Fibroblast of lung (primary cell): ENCODE measurements at regions not wholly inside any gene's neighbourhood (a gene's known extent, or its start where the extent isn't known, plus 50 kb on each side); places are given as distances from the start of the nearest gene placed in this dataset.

Experiments used
- DNase-seq, 2 donors: peaks; one replicate each; pipeline versions ENCODE4 v3.0.0 to v3.0.0-alpha.2; 2010; ENCODE audit warnings: low read depth in 2 of 2
- H2AFZ ChIP-seq: 2 replicates; pipeline ENCODE4 v1.5.1; 2012; ENCODE audit warnings: low read length, control low read depth, inconsistent platforms
- H3K27ac ChIP-seq: 2 replicates; pipeline ENCODE4 v1.5.1; 2011; ENCODE audit warnings: low read length, control low read depth; ENCODE audit not compliant: insufficient read depth
- H3K27me3 ChIP-seq: 2 replicates; pipeline ENCODE4 v1.5.1; 2011; ENCODE audit warnings: mild to moderate bottlenecking, low read length; ENCODE audit not compliant: control insufficient read depth, insufficient read depth
- H3K36me3 ChIP-seq: 2 replicates; pipeline ENCODE4 v1.5.1; 2011; ENCODE audit warnings: low read length; ENCODE audit not compliant: control insufficient read depth, insufficient read depth
- H3K4me1 ChIP-seq: 2 replicates; pipeline ENCODE4 v1.5.1; 2011; ENCODE audit warnings: low read length; ENCODE audit not compliant: control insufficient read depth, insufficient read depth; ENCODE audit errors: extremely low read depth
- H3K4me2 ChIP-seq: 2 replicates; pipeline ENCODE4 v1.5.1; 2011; ENCODE audit warnings: low read length, control low read depth; ENCODE audit not compliant: insufficient read depth; ENCODE audit errors: extremely low read depth
- H3K4me3 ChIP-seq, 4 experiments: fragments of 200-600 bp in 1 of 4; sonication (generic) in 1 of 4; replicated peaks in 1 of 4; 2 replicates each; pipeline ENCODE4 v1.5.1; 2011 to 2016; ENCODE audit warnings: low read length in 4 of 4, low read depth in 3 of 4, mild to moderate bottlenecking in 3 of 4, control low read depth in 2 of 4, inconsistent platforms in 1 of 4, mixed read lengths in 1 of 4; ENCODE audit not compliant: insufficient read depth in 1 of 4; ENCODE audit errors: control extremely low read depth in 1 of 4
- H3K79me2 ChIP-seq: 2 replicates; pipeline ENCODE4 v1.5.1; 2012; ENCODE audit warnings: mild to moderate bottlenecking, low read length, inconsistent platforms; ENCODE audit not compliant: control insufficient read depth, insufficient read depth
- H3K9ac ChIP-seq: 2 replicates; pipeline ENCODE4 v1.5.1; 2011; ENCODE audit warnings: mild to moderate bottlenecking, low read length, control low read depth; ENCODE audit not compliant: insufficient read depth
- H3K9me3 ChIP-seq: 2 replicates; pipeline ENCODE4 v1.5.1; 2012; ENCODE audit warnings: low read depth, low read length; ENCODE audit not compliant: control insufficient read depth, insufficient read depth
- H4K20me1 ChIP-seq: 2 replicates; pipeline ENCODE4 v1.5.1; 2011; ENCODE audit warnings: low read length; ENCODE audit not compliant: control insufficient read depth, insufficient read depth; ENCODE audit errors: extremely low read depth
- CTCF ChIP-seq, 2 donors: IDR thresholded peaks in 1 of 2; conservative IDR thresholded peaks in 1 of 2; 1 replicate in 1 of 2; 2 replicates in 1 of 2; pipeline ENCODE4 v1.5.1; 2011 to 2012; ENCODE audit warnings: low read length in 2 of 2, control low read depth in 1 of 2, inconsistent platforms in 1 of 2, low read depth in 1 of 2, mild to moderate bottlenecking in 1 of 2
- EZH2 ChIP-seq: IDR thresholded peaks from 2 replicates; pipeline ENCODE4 v1.5.1; 2012; ENCODE audit warnings: low read length, control low read depth, mild to moderate bottlenecking; ENCODE audit errors: missing control alignments

- Histone ChIP-seq H3K4me2 (no peak overlapping the region), H3K27ac (no peak overlapping the region), H3K4me3 (no peak overlapping the region), H3K79me2 (no peaks in the 10 kb centered on the region), H3K27me3 (no peaks in the 10 kb centered on the region), H4K20me1 (no peaks in the 10 kb centered on the region), H3K36me3 (no peaks in the 10 kb centered on the region), H3K9ac (no peak overlapping the region), H2AFZ (no peak overlapping the region), H3K9me3 (no peaks in the 10 kb centered on the region), H3K4me1 (no peaks in the 10 kb centered on the region)
- no peak for TF ChIP-seq EZH2
- TF ChIP-seq CTCF (conservative IDR thresholded peaks at IDR 0.05 in 1 of 2, IDR thresholded peaks at IDR 0.05 in 1 of 2; ENCODE audit: low read depth in 1 of 2, low read length in 2 of 2) = no peak
- DNase-seq = no peak
These were observed 91.7 kb upstream of the MEIS1 start for GRCh38 chr2:66343259-66343658.

GRCh38 chr2:66340521-66340920 is 94.4 kb upstream of the MEIS1 start:
- Histone ChIP-seq H3K27ac (no peak overlapping the region), H3K36me3 (no peaks in the 10 kb centered on the region), H3K4me3 (no peak overlapping the region), H3K27me3 (no peaks in the 10 kb centered on the region), H3K9me3 (no peaks in the 10 kb centered on the region), H3K9ac (no peak overlapping the region), H3K79me2 (no peaks in the 10 kb centered on the region), H2AFZ (no peak overlapping the region), H3K4me1 (no peaks in the 10 kb centered on the region), H4K20me1 (no peaks in the 10 kb centered on the region), H3K4me2 (no peak overlapping the region)
- DNase-seq = no peak
- no peak for TF ChIP-seq EZH2
- no peak for TF ChIP-seq CTCF (conservative IDR thresholded peaks at IDR 0.05 in 1 of 2, IDR thresholded peaks at IDR 0.05 in 1 of 2; ENCODE audit: low read depth in 1 of 2, low read length in 2 of 2)

GRCh38 chr2:66334237-66335029 is 100.5 kb upstream of the MEIS1 start:
- no peaks in the 10 kb centered on the region for H3K79me2 ChIP-seq
- H3K27ac ChIP-seq = no peak overlapping the region
- no peaks in the 10 kb centered on the region for H3K36me3 ChIP-seq
- no peak for TF ChIP-seq CTCF (conservative IDR thresholded peaks at IDR 0.05 in 1 of 2, IDR thresholded peaks at IDR 0.05 in 1 of 2; ENCODE audit: low read depth in 1 of 2, low read length in 2 of 2)
- no peak for TF ChIP-seq EZH2
- no peak overlapping the region for H3K4me2 ChIP-seq
- H4K20me1 ChIP-seq = no peaks in the 10 kb centered on the region
- H3K9ac ChIP-seq = no peak overlapping the region
- H3K4me3 ChIP-seq = no peak overlapping the region
- no peak overlapping the region for H2AFZ ChIP-seq
- H3K27me3 ChIP-seq = no peaks in the 10 kb centered on the region
- H3K9me3 ChIP-seq = no peaks in the 10 kb centered on the region
- no peaks in the 10 kb centered on the region for H3K4me1 ChIP-seq
- DNase-seq = peak in 1 of 2 donors; percentile 35
